Retinal pigment epithelial cell (primary cell): ENCODE measurements at regions not wholly inside any gene's neighbourhood (a gene's known extent, or its start where the extent isn't known, plus 50 kb on each side); places are given as distances from the start of the nearest gene placed in this dataset.

Source experiments
- DNase-seq: peaks from one replicate; pipeline ENCODE4 v3.0.0-alpha.2; 2010; ENCODE audit warnings: low read depth
- H3K4me3 ChIP-seq: 2 replicates; pipeline ENCODE4 v1.5.1; 2011; ENCODE audit warnings: mild to moderate bottlenecking, low read length, control low read depth, moderate library complexity
- CTCF ChIP-seq: conservative IDR thresholded peaks from 2 replicates; pipeline ENCODE4 v1.5.1; 2011; ENCODE audit warnings: low read depth, low read length, control low read depth, inconsistent platforms

GRCh38 chr12:67370979-67371378, 101.8 kb downstream of the CAND1 start:
- no peak for DNase-seq
- no peak overlapping the region for H3K4me3 ChIP-seq
- no peak for TF ChIP-seq CTCF

- H3K4me3 ChIP-seq: no peak overlapping the region
- no peak for DNase-seq
- no peak for TF ChIP-seq CTCF
Measured at GRCh38 chr12:67377021-67377420, 107.9 kb downstream of the CAND1 start.

- DNase-seq: no peak
- H3K4me3 ChIP-seq: no peak overlapping the region
- no peak for TF ChIP-seq CTCF
Measured at GRCh38 chr12:67377541-67377940, 108.4 kb downstream of the CAND1 start.

- no peak for TF ChIP-seq CTCF
- H3K4me3 ChIP-seq: no peak overlapping the region
- DNase-seq: no peak
Measured at GRCh38 chr12:67382241-67382871, 113.2 kb downstream of the CAND1 start.

GRCh38 chr12:67386869-67387565, 117.9 kb downstream of the CAND1 start:
- no peak for TF ChIP-seq CTCF
- no peak for DNase-seq
- H3K4me3 ChIP-seq: no peak overlapping the region

- peak; percentile 22 for TF ChIP-seq CTCF
- DNase-seq: no peak
- H3K4me3 ChIP-seq: no peak overlapping the region
Measured at GRCh38 chr12:67388331-67389138, 119.4 kb downstream of the CAND1 start.
